HCT116 (cell line): ENCODE measurements at regions not wholly inside any gene's neighbourhood (a gene's known extent, or its start where the extent isn't known, plus 50 kb on each side); places are given as distances from the start of the nearest gene placed in this dataset.

ENCODE experiments used
- CTCF ChIP-seq, 3 experiments: fragments of 200-600 bp in 1 of 3; sonication (generic) in 1 of 3; IDR thresholded peaks in 2 of 3; conservative IDR thresholded peaks in 1 of 3; 2 replicates each; pipeline ENCODE4 v1.5.1; 2012 to 2017; ENCODE audit warnings: low read depth in 2 of 3, low read length in 2 of 3, antibody characterized with exemption in 1 of 3, borderline replicate concordance in 1 of 3, control low read depth in 1 of 3, mild to moderate bottlenecking in 1 of 3, mixed read lengths in 1 of 3, mixed run types in 1 of 3, moderate library complexity in 1 of 3; ENCODE audit not compliant: insufficient read depth in 1 of 3
- EGR1 ChIP-seq: IDR thresholded peaks from 2 replicates; pipeline ENCODE4 v1.6.1; 2012; ENCODE audit warnings: low read depth
- EZH2 ChIP-seq: fragments of 200-600 bp; sonication (generic); IDR thresholded peaks from 2 replicates; pipeline ENCODE4 v1.6.1; 2017; ENCODE audit warnings: antibody characterized with exemption, mixed run types
- EZH2phosphoT487 ChIP-seq: fragments of 200-600 bp; IDR thresholded peaks from 2 replicates; pipeline ENCODE4 v1.6.1; 2018; ENCODE audit warnings: antibody characterized with exemption, borderline replicate concordance
- FOSL1 ChIP-seq: IDR thresholded peaks from 2 replicates; pipeline ENCODE4 v1.6.1; 2012; ENCODE audit warnings: low read depth
- JUND ChIP-seq: IDR thresholded peaks from 2 replicates; pipeline ENCODE4 v1.6.1; 2012
- MAX ChIP-seq: IDR thresholded peaks from 2 replicates; pipeline ENCODE4 v1.6.1; 2012
- POLR2A ChIP-seq: IDR thresholded peaks from 2 replicates; pipeline ENCODE4 v1.7.0; 2011; ENCODE audit warnings: borderline replicate concordance; ENCODE audit not compliant: insufficient read depth, insufficient read length; ENCODE audit errors: extremely low read depth
- POLR2AphosphoS5 ChIP-seq: IDR thresholded peaks from 2 replicates; pipeline ENCODE4 v1.6.1; 2011; ENCODE audit warnings: mild to moderate bottlenecking, low read depth, low read length, moderate library complexity
- REST ChIP-seq: IDR thresholded peaks from 2 replicates; pipeline ENCODE4 v1.6.1; 2012; ENCODE audit warnings: low read depth
- ZFX ChIP-seq: fragments of 450-650 bp; IDR thresholded peaks from 2 replicates; pipeline ENCODE4 v1.6.1; 2017
- ZNF274 ChIP-seq: fragments of 200-500 bp; sonication (Bioruptor generic); IDR thresholded peaks from 2 replicates; pipeline ENCODE4 v1.6.1; 2014; ENCODE audit warnings: mild to moderate bottlenecking, low read depth, low read length, inconsistent platforms

DNA sequence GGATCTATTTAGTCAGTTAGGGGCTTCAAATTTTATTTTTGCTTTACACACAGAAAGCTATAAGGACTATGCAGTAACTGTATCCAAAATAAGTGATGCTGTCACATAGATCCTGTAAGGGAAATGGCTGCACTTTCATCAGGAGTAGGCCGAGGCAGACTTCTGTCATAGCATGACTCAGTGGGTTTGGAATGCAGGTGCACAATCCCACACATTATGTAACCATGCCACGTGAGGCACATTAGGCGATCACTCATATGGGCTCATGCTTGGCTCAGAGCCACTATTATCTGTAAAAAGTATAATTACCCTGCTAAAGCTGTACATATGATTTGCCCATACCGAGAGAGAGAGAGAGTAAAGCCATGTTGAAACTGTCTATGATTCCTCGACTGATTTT is 1189.4 kb upstream of the EYS start:
- TF ChIP-seq CTCF (IDR thresholded peaks at IDR 0.05 in 2 of 3, conservative IDR thresholded peaks at IDR 0.05 in 1 of 3; ENCODE audit: borderline replicate concordance in 1 of 3, insufficient read depth in 1 of 3, low read depth in 2 of 3, low read length in 2 of 3) (no peak), ZNF274 (no peak), REST (no peak), POLR2A (no peak), POLR2AphosphoS5 (no peak), EGR1 (no peak), EZH2phosphoT487 (no peak), JUND (no peak), MAX (no peak), EZH2 (no peak), FOSL1 (no peak), ZFX (no peak)
